Type B pancreatic cell (in vitro differentiated cells): ENCODE measurements at regions not wholly inside any gene's neighbourhood (a gene's known extent, or its start where the extent isn't known, plus 50 kb on each side); places are given as distances from the start of the nearest gene placed in this dataset.
"Not testable (repeated sequence)": the region's sequence is repeated elsewhere in the genome, so short reads cannot be mapped to it uniquely, and the experiment has no call there.

Experiments
- DNase-seq: peaks from one replicate; pipeline ENCODE4 v3.0.0; 2021; ENCODE audit warnings: mixed read lengths; ENCODE audit not compliant: unreplicated experiment; ENCODE audit errors: extremely low spot score
- H3K27ac Mint-ChIP-seq: 2 replicates; pipeline ENCODE4 v1.8.0; 2021; ENCODE audit warnings: mild to moderate bottlenecking, mixed read lengths
- H3K27me3 Mint-ChIP-seq: 2 replicates; pipeline ENCODE4 v1.8.0; 2021; ENCODE audit warnings: mixed read lengths
- H3K36me3 Mint-ChIP-seq: 2 replicates; pipeline ENCODE4 v1.8.0; 2021; ENCODE audit warnings: mixed read lengths
- H3K4me1 Mint-ChIP-seq: one replicate; pipeline ENCODE4 v1.8.0; 2021; ENCODE audit warnings: mixed read lengths; ENCODE audit not compliant: unreplicated experiment
- H3K4me3 Mint-ChIP-seq: 2 replicates; pipeline ENCODE4 v1.8.0; 2021; ENCODE audit warnings: mild to moderate bottlenecking, mixed read lengths
- H3K9me3 Mint-ChIP-seq: 2 replicates; pipeline ENCODE4 v1.8.0; 2021; ENCODE audit warnings: mixed read lengths
- CTCF ChIP-seq: fragments of 200-600 bp; sonication (generic); conservative IDR thresholded peaks from 2 replicates; pipeline ENCODE4 v1.5.0; 2021; ENCODE audit warnings: antibody characterized with exemption, mild to moderate bottlenecking

- H3K4me1 Mint-ChIP-seq, result peaks cover 10% of the 10 kb centered on the region
- H3K27ac Mint-ChIP-seq, result no peak overlapping the region
- H3K27me3 Mint-ChIP-seq, result no peaks in the 10 kb centered on the region
- DNase-seq, result no peak
- H3K9me3 Mint-ChIP-seq, result no peaks in the 10 kb centered on the region
- no peak overlapping the region for H3K4me3 Mint-ChIP-seq
- no peak for TF ChIP-seq CTCF
- no peaks in the 10 kb centered on the region for H3K36me3 Mint-ChIP-seq
Measured at GRCh38 chr5:96318569-96319110, 114.4 kb downstream of the PCSK1 start.

GRCh38 chr5:96317945-96318344 is 115.1 kb downstream of the PCSK1 start:
- no peaks in the 10 kb centered on the region for H3K9me3 Mint-ChIP-seq

GRCh38 chr5:96316487-96316886 is 116.6 kb downstream of the PCSK1 start:
- Mint-ChIP-seq H3K9me3 (no peaks in the 10 kb centered on the region), H3K4me1 (peaks cover 10% of the 10 kb centered on the region), H3K27me3 (no peaks in the 10 kb centered on the region), H3K4me3 (no peak overlapping the region), H3K27ac (no peak overlapping the region), H3K36me3 (no peaks in the 10 kb centered on the region)
- no peak for DNase-seq
- no peak for TF ChIP-seq CTCF

More at GRCh38 chr5:96317945-96318344, 115.1 kb downstream of the PCSK1 start:
- Mint-ChIP-seq H3K27me3 (no peaks in the 10 kb centered on the region), H3K4me3 (no peak overlapping the region), H3K27ac (no peak overlapping the region), H3K4me1 (peaks cover 10% of the 10 kb centered on the region), H3K36me3 (no peaks in the 10 kb centered on the region)
- DNase-seq, result no peak
- no peak for TF ChIP-seq CTCF

GRCh38 chr5:96316017-96316416 is 117.0 kb downstream of the PCSK1 start:
- peaks cover 10% of the 10 kb centered on the region for H3K4me1 Mint-ChIP-seq

GRCh38 chr5:96315431-96315830 is 117.6 kb downstream of the PCSK1 start:
- Mint-ChIP-seq H3K9me3 (peaks cover 6% of the 10 kb centered on the region), H3K27me3 (no peaks in the 10 kb centered on the region), H3K27ac (no peak overlapping the region), H3K4me1 (peaks cover 10% of the 10 kb centered on the region), H3K4me3 (no peak overlapping the region), H3K36me3 (no peaks in the 10 kb centered on the region)
- DNase-seq, result no peak
- TF ChIP-seq CTCF, result no peak

More at GRCh38 chr5:96316017-96316416, 117.0 kb downstream of the PCSK1 start:
- Mint-ChIP-seq H3K9me3 (peaks cover 3% of the 10 kb centered on the region), H3K27me3 (no peaks in the 10 kb centered on the region), H3K4me3 (no peak overlapping the region), H3K36me3 (no peaks in the 10 kb centered on the region), H3K27ac (no peak overlapping the region)
- DNase-seq, result no peak
- no peak for TF ChIP-seq CTCF

GRCh38 chr5:96312383-96312782 is 120.7 kb downstream of the PCSK1 start:
- TF ChIP-seq CTCF, result no peak
- peaks cover 3% of the 10 kb centered on the region for H3K27me3 Mint-ChIP-seq
- no peak for DNase-seq
- no peak overlapping the region for H3K27ac Mint-ChIP-seq
- peaks cover 5% of the 10 kb centered on the region for H3K4me1 Mint-ChIP-seq
- peaks cover 11% of the 10 kb centered on the region for H3K9me3 Mint-ChIP-seq
- H3K4me3 Mint-ChIP-seq, result no peak overlapping the region
- H3K36me3 Mint-ChIP-seq, result no peaks in the 10 kb centered on the region

- H3K27me3 Mint-ChIP-seq, H3K27ac Mint-ChIP-seq, H3K36me3 Mint-ChIP-seq, DNase-seq, H3K4me3 Mint-ChIP-seq, H3K4me1 Mint-ChIP-seq: not testable (repeated sequence)
- H3K9me3 Mint-ChIP-seq, result peaks cover 11% of the 10 kb centered on the region
Measured at GRCh38 chr5:96307047-96307446, 126.0 kb downstream of the PCSK1 start.
